RWPE2 (cell line): ENCODE measurements at regions not wholly inside any gene's neighbourhood (a gene's known extent, or its start where the extent isn't known, plus 50 kb on each side); places are given as distances from the start of the nearest gene placed in this dataset.

Experiments used
- ATAC-seq: fragments of 200-7000 bp; cut with Tn5 transposase; 3 replicates; pipeline ENCODE4 v1.9.1; 2021; ENCODE audit warnings: low read depth
- DNase-seq: peaks from one replicate; pipeline ENCODE4 v3.0.0-alpha.2; 2020; ENCODE audit warnings: low spot score
- H3K27ac ChIP-seq: fragments of 450-650 bp; 2 replicates; pipeline ENCODE4 v1.5.1; 2017; ENCODE audit warnings: mild to moderate bottlenecking; ENCODE audit not compliant: poor library complexity, severe bottlenecking
- H3K27me3 ChIP-seq: fragments of 250-450 bp; sonication (Bioruptor Pico); 2 replicates; pipeline ENCODE4 v1.5.1; 2021; ENCODE audit warnings: mild to moderate bottlenecking, moderate library complexity; ENCODE audit not compliant: insufficient read depth, poor library complexity, severe bottlenecking
- H3K36me3 ChIP-seq: fragments of 250-450 bp; sonication (Bioruptor Pico); 2 replicates; pipeline ENCODE4 v1.5.1; 2020; ENCODE audit warnings: low read depth, mild to moderate bottlenecking, moderate library complexity
- H3K4me1 ChIP-seq: fragments of 250-450 bp; sonication (Bioruptor Pico); 2 replicates; pipeline ENCODE4 v1.5.1; 2021; ENCODE audit warnings: mild to moderate bottlenecking, moderate library complexity; ENCODE audit not compliant: insufficient read depth, poor library complexity, severe bottlenecking
- H3K4me3 ChIP-seq: fragments of 250-450 bp; sonication (Bioruptor Pico); 2 replicates; pipeline ENCODE4 v1.5.1; 2021; ENCODE audit warnings: mild to moderate bottlenecking, moderate library complexity; ENCODE audit not compliant: severe bottlenecking
- H3K9me3 ChIP-seq: fragments of 250-450 bp; sonication (Bioruptor Pico); 2 replicates; pipeline ENCODE4 v1.5.1; 2021; ENCODE audit warnings: mild to moderate bottlenecking, moderate library complexity; ENCODE audit not compliant: severe bottlenecking
- CTCF ChIP-seq: fragments of 450-650 bp; IDR thresholded peaks from one replicate; pipeline ENCODE4 v1.5.1; 2017; ENCODE audit warnings: mild to moderate bottlenecking, moderate library complexity; ENCODE audit not compliant: poor library complexity, severe bottlenecking

- no peak for DNase-seq
- peak; percentile 31; the same call in 2 of the 3 replicates for ATAC-seq
- Histone ChIP-seq H3K4me1 (peaks cover 45% of the 10 kb centered on the region), H3K4me3 (no peak overlapping the region), H3K27me3 (no peaks in the 10 kb centered on the region), H3K36me3 (no peaks in the 10 kb centered on the region), H3K27ac (peak overlapping the region; percentile 88), H3K9me3 (no peaks in the 10 kb centered on the region)
- no peak for TF ChIP-seq CTCF
These were observed 190.2 kb upstream of the ELL2 start for GRCh38 chr5:96151891-96152290.

- H3K27ac ChIP-seq = peak overlapping the region; percentile 88
- peaks cover 39% of the 10 kb centered on the region for H3K4me1 ChIP-seq
- no peaks in the 10 kb centered on the region for H3K9me3 ChIP-seq
- TF ChIP-seq CTCF = no peak
- DNase-seq (no peak), ATAC-seq (peak; percentile 9)
- H3K36me3 ChIP-seq = no peaks in the 10 kb centered on the region
- no peaks in the 10 kb centered on the region for H3K27me3 ChIP-seq
- H3K4me3 ChIP-seq = no peak overlapping the region
These were observed 188.4 kb upstream of the ELL2 start for GRCh38 chr5:96150007-96150406.

GRCh38 chr5:96149546-96149945 is 187.9 kb upstream of the ELL2 start:
- H3K36me3 ChIP-seq = no peaks in the 10 kb centered on the region
- H3K4me3 ChIP-seq = no peak overlapping the region
- no peak for DNase-seq
- ATAC-seq = peak; percentile 82
- TF ChIP-seq CTCF = no peak
- H3K9me3 ChIP-seq = no peaks in the 10 kb centered on the region
- peak overlapping the region; percentile 88 for H3K27ac ChIP-seq
- no peaks in the 10 kb centered on the region for H3K27me3 ChIP-seq
- H3K4me1 ChIP-seq = peaks cover 39% of the 10 kb centered on the region

- Histone ChIP-seq H3K27me3 (no peaks in the 10 kb centered on the region), H3K36me3 (no peaks in the 10 kb centered on the region), H3K4me1 (peaks cover 44% of the 10 kb centered on the region), H3K9me3 (no peaks in the 10 kb centered on the region), H3K4me3 (no peak overlapping the region), H3K27ac (peak overlapping the region; percentile 88)
- TF ChIP-seq CTCF = no peak
- DNase-seq (no peak), ATAC-seq (no peak)
These were observed 187.4 kb upstream of the ELL2 start for GRCh38 chr5:96149021-96149420.

GRCh38 chr5:96148376-96148775 is 186.7 kb upstream of the ELL2 start:
- Histone ChIP-seq H3K27me3 (no peaks in the 10 kb centered on the region), H3K36me3 (no peaks in the 10 kb centered on the region), H3K4me3 (no peak overlapping the region), H3K9me3 (no peaks in the 10 kb centered on the region), H3K4me1 (peaks cover 51% of the 10 kb centered on the region), H3K27ac (peak overlapping the region; percentile 88)
- DNase-seq (no peak), ATAC-seq (no peak)
- TF ChIP-seq CTCF = no peak
